CD14-positive monocyte (primary cell): ENCODE measurements at regions not wholly inside any gene's neighbourhood (a gene's known extent, or its start where the extent isn't known, plus 50 kb on each side); places are given as distances from the start of the nearest gene placed in this dataset.

Experiments used
- DNase-seq, 3 donors: peaks; one replicate each; pipeline ENCODE4 v3.0.0-alpha.2; 2011 to 2022
- H2AFZ ChIP-seq: 2 replicates; pipeline ENCODE4 v1.6.0; 2012; ENCODE audit warnings: mild to moderate bottlenecking, low read depth, low read length, inconsistent platforms; ENCODE audit not compliant: insufficient read depth, poor library complexity, severe bottlenecking
- H3K27ac ChIP-seq, 2 donors: 1 replicate in 1 of 2; 2 replicates in 1 of 2; pipeline ENCODE4 v1.5.1; 2012 to 2013; ENCODE audit warnings: low read length in 2 of 2, control low read depth in 1 of 2, inconsistent platforms in 1 of 2, low read depth in 1 of 2, mild to moderate bottlenecking in 1 of 2
- H3K27me3 ChIP-seq, 2 donors: one replicate each; pipeline versions ENCODE4 v1.6.0 to v1.6.1; 2011 to 2013; ENCODE audit warnings: low read length in 2 of 2; ENCODE audit not compliant: control insufficient read depth in 2 of 2, insufficient read depth in 2 of 2
- H3K36me3 ChIP-seq, 2 donors: replicated peaks in 1 of 2; 1 replicate in 1 of 2; 2 replicates in 1 of 2; pipeline versions ENCODE4 v1.5.1 to v1.6.1; 2012 to 2013; ENCODE audit warnings: low read length in 2 of 2, control low read depth in 1 of 2, inconsistent platforms in 1 of 2, mild to moderate bottlenecking in 1 of 2; ENCODE audit not compliant: insufficient read depth in 2 of 2, control insufficient read depth in 1 of 2
- H3K4me1 ChIP-seq, 2 donors: 1 replicate in 1 of 2; 2 replicates in 1 of 2; pipeline versions ENCODE4 v1.5.1 to v1.6.1; 2012 to 2013; ENCODE audit warnings: low read length in 2 of 2, control low read depth in 1 of 2, inconsistent platforms in 1 of 2, mild to moderate bottlenecking in 1 of 2, moderate library complexity in 1 of 2; ENCODE audit not compliant: insufficient read depth in 2 of 2, control insufficient read depth in 1 of 2
- H3K4me2 ChIP-seq: replicated peaks from 2 replicates; pipeline ENCODE3; 2012; ENCODE audit warnings: low read length, moderate library complexity, mild to moderate bottlenecking; ENCODE audit not compliant: poor library complexity, severe bottlenecking; ENCODE audit errors: extremely low read depth
- H3K4me3 ChIP-seq, 3 experiments: fragments of 200-600 bp in 1 of 3; sonication (generic) in 1 of 3; replicated peaks in 1 of 3; 1 replicate in 2 of 3; 2 replicates in 1 of 3; pipeline ENCODE4 v1.5.1; 2011 to 2013; ENCODE audit warnings: low read length in 3 of 3, mild to moderate bottlenecking in 3 of 3, control low read depth in 2 of 3, low read depth in 2 of 3, inconsistent platforms in 1 of 3, moderate library complexity in 1 of 3
- H3K79me2 ChIP-seq: 2 replicates; pipeline ENCODE4 v1.6.0; 2012; ENCODE audit warnings: mild to moderate bottlenecking, control low read depth, inconsistent platforms, low read length, moderate library complexity; ENCODE audit not compliant: insufficient read depth
- H3K9ac ChIP-seq: 2 replicates; pipeline ENCODE4 v1.6.0; 2017; ENCODE audit warnings: low read length, mild to moderate bottlenecking; ENCODE audit not compliant: insufficient read depth, poor library complexity, severe bottlenecking
- H3K9me3 ChIP-seq, 2 donors: replicated peaks in 1 of 2; 1 replicate in 1 of 2; 2 replicates in 1 of 2; pipeline versions ENCODE4 v1.5.1 to v1.6.1; 2012 to 2013; ENCODE audit warnings: low read length in 2 of 2, control low read depth in 1 of 2; ENCODE audit not compliant: control insufficient read depth in 1 of 2, insufficient read depth in 1 of 2
- H4K20me1 ChIP-seq: 2 replicates; pipeline ENCODE4 v1.6.0; 2012; ENCODE audit warnings: mild to moderate bottlenecking, low read length, control low read depth, moderate library complexity; ENCODE audit not compliant: insufficient read depth
- H3K27ac Mint-ChIP-seq, 7 donors: one replicate each; pipeline ENCODE4 v1.8.0; 2020; ENCODE audit warnings: mild to moderate bottlenecking in 7 of 7, mixed read lengths in 7 of 7, moderate library complexity in 6 of 7, inconsistent platforms in 2 of 7
- H3K27me3 Mint-ChIP-seq, 3 donors: one replicate each; pipeline ENCODE4 v1.8.0; 2021 to 2022; ENCODE audit warnings: low read depth in 3 of 3, mild to moderate bottlenecking in 3 of 3, mixed read lengths in 3 of 3, moderate library complexity in 3 of 3, inconsistent platforms in 1 of 3
- H3K36me3 Mint-ChIP-seq, 2 donors: one replicate each; pipeline ENCODE4 v1.8.0; 2020; ENCODE audit warnings: mixed read lengths in 2 of 2, inconsistent platforms in 1 of 2, mild to moderate bottlenecking in 1 of 2
- H3K4me1 Mint-ChIP-seq: one replicate; pipeline ENCODE4 v1.8.0; 2020; ENCODE audit warnings: mild to moderate bottlenecking, mixed read lengths
- H3K4me3 Mint-ChIP-seq, 2 donors: one replicate each; pipeline ENCODE4 v1.8.0; 2020; ENCODE audit warnings: mild to moderate bottlenecking in 2 of 2, mixed read lengths in 2 of 2, moderate library complexity in 1 of 2
- H3K9me3 Mint-ChIP-seq, 7 donors: one replicate each; pipeline ENCODE4 v1.8.0; 2020 to 2022; ENCODE audit warnings: mixed read lengths in 7 of 7, mild to moderate bottlenecking in 6 of 7, moderate library complexity in 6 of 7, inconsistent platforms in 2 of 7
- CTCF ChIP-seq: fragments of 200-600 bp; IDR thresholded peaks from one replicate; pipeline ENCODE4 v1.8.0; 2022; ENCODE audit warnings: antibody characterized with exemption, mild to moderate bottlenecking
- WGBS: methylation state at CpG from one replicate; pipeline ENCODE4 v1.1.5; 2013; ENCODE audit warnings: missing lambda C conversion rate; ENCODE audit not compliant: insufficient coverage; 5-methylcytosine and 5-hydroxymethylcytosine counted together
- intact Hi-C, 2 donors: fragments of 100-400 bp; cut with micrococcal nuclease; formaldehyde crosslinking; loops; one replicate each; pipeline versions ENCODE4 v1.15.0 to v1.15.1; 2023

- no peaks in the 10 kb centered on the region for H3K9me3 ChIP-seq
- no peak overlapping the region for H3K9ac ChIP-seq
- Mint-ChIP-seq H3K27ac (no peak overlapping the region), H3K27me3 (no peaks in the 10 kb centered on the region), H3K9me3 (peaks cover 0 to 12% (median 2%) of the 10 kb centered on the region in 7 donors), H3K4me3 (no peak overlapping the region), H3K36me3 (no peaks in the 10 kb centered on the region), H3K4me1 (no peaks in the 10 kb centered on the region)
- no peaks in the 10 kb centered on the region for H3K36me3 ChIP-seq
- no peak for TF ChIP-seq CTCF
- no peaks in the 10 kb centered on the region for H3K79me2 ChIP-seq
- no peak overlapping the region for H3K4me2 ChIP-seq
- no CpG with 5 or more reads among the region's 1 CpG for WGBS
- H3K27ac ChIP-seq: no peak overlapping the region
- DNase-seq: no peak
- no peak overlapping the region for H2AFZ ChIP-seq
- H3K4me1 ChIP-seq: no peaks in the 10 kb centered on the region
- no peaks in the 10 kb centered on the region for H4K20me1 ChIP-seq
- H3K4me3 ChIP-seq: no peak overlapping the region
- intact Hi-C loops: no loop called here
- no peaks in the 10 kb centered on the region for H3K27me3 ChIP-seq
Measured at GRCh38 chr2:13266166-13266565, 549.4 kb downstream of the TRIB2 start.

- WGBS: 86% methylated on average over 8 of the region's 8 CpGs
- H3K4me1 ChIP-seq: no peaks in the 10 kb centered on the region
- H3K79me2 ChIP-seq: no peaks in the 10 kb centered on the region
- no peak overlapping the region for H3K27ac ChIP-seq
- intact Hi-C loops: no loop called here
- Mint-ChIP-seq H3K27me3 (peaks cover 0 to 2% (median 0%) of the 10 kb centered on the region in 3 donors), H3K36me3 (no peaks in the 10 kb centered on the region), H3K4me1 (no peaks in the 10 kb centered on the region), H3K9me3 (peaks cover 0 to 7% (median 2%) of the 10 kb centered on the region in 7 donors), H3K27ac (no peak overlapping the region), H3K4me3 (no peak overlapping the region)
- no peak for TF ChIP-seq CTCF
- H3K9ac ChIP-seq: no peak overlapping the region
- H3K9me3 ChIP-seq: peaks cover 0 to 6% of the 10 kb centered on the region in 2 donors
- H4K20me1 ChIP-seq: no peaks in the 10 kb centered on the region
- H3K27me3 ChIP-seq: no peaks in the 10 kb centered on the region
- H3K4me3 ChIP-seq: no peak overlapping the region
- no peaks in the 10 kb centered on the region for H3K36me3 ChIP-seq
- no peak overlapping the region for H2AFZ ChIP-seq
- no peak for DNase-seq
- no peak overlapping the region for H3K4me2 ChIP-seq
Measured at GRCh38 chr2:13284688-13285087, 568.0 kb downstream of the TRIB2 start.
